ENCODE measurements at regions not wholly inside any gene's neighbourhood (a gene's known extent, or its start where the extent isn't known, plus 50 kb on each side); places are given as distances from the start of the nearest gene placed in this dataset.

- TF ChIP-seq, protein P1, sequence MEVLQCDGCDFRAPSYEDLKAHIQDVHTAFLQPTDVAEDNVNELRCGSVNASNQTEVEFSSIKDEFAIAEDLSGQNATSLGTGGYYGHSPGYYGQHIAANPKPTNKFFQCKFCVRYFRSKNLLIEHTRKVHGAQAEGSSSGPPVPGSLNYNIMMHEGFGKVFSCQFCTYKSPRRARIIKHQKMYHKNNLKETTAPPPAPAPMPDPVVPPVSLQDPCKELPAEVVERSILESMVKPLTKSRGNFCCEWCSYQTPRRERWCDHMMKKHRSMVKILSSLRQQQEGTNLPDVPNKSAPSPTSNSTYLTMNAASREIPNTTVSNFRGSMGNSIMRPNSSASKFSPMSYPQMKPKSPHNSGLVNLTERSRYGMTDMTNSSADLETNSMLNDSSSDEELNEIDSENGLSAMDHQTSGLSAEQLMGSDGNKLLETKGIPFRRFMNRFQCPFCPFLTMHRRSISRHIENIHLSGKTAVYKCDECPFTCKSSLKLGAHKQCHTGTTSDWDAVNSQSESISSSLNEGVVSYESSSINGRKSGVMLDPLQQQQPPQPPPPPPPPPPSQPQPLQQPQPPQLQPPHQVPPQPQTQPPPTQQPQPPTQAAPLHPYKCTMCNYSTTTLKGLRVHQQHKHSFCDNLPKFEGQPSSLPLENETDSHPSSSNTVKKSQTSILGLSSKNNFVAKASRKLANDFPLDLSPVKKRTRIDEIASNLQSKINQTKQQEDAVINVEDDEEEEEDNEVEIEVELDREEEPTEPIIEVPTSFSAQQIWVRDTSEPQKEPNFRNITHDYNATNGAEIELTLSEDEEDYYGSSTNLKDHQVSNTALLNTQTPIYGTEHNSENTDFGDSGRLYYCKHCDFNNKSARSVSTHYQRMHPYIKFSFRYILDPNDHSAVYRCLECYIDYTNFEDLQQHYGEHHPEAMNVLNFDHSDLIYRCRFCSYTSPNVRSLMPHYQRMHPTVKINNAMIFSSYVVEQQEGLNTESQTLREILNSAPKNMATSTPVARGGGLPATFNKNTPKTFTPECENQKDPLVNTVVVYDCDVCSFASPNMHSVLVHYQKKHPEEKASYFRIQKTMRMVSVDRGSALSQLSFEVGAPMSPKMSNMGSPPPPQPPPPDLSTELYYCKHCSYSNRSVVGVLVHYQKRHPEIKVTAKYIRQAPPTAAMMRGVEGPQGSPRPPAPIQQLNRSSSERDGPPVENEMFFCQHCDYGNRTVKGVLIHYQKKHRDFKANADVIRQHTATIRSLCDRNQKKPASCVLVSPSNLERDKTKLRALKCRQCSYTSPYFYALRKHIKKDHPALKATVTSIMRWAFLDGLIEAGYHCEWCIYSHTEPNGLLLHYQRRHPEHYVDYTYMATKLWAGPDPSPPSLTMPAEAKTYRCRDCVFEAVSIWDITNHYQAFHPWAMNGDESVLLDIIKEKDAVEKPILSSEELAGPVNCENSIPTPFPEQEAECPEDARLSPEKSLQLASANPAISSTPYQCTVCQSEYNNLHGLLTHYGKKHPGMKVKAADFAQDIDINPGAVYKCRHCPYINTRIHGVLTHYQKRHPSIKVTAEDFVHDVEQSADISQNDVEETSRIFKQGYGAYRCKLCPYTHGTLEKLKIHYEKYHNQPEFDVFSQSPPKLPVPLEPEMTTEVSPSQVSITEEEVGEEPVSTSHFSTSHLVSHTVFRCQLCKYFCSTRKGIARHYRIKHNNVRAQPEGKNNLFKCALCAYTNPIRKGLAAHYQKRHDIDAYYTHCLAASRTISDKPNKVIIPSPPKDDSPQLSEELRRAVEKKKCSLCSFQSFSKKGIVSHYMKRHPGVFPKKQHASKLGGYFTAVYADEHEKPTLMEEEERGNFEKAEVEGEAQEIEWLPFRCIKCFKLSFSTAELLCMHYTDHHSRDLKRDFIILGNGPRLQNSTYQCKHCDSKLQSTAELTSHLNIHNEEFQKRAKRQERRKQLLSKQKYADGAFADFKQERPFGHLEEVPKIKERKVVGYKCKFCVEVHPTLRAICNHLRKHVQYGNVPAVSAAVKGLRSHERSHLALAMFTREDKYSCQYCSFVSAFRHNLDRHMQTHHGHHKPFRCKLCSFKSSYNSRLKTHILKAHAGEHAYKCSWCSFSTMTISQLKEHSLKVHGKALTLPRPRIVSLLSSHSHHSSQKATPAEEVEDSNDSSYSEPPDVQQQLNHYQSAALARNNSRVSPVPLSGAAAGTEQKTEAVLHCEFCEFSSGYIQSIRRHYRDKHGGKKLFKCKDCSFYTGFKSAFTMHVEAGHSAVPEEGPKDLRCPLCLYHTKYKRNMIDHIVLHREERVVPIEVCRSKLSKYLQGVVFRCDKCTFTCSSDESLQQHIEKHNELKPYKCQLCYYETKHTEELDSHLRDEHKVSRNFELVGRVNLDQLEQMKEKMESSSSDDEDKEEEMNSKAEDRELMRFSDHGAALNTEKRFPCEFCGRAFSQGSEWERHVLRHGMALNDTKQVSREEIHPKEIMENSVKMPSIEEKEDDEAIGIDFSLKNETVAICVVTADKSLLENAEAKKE (CRISPR knock-in tag; IDR thresholded peaks at IDR 0.05) = no peak
- TF ChIP-seq ETS1 (IDR thresholded peaks at IDR 0.05) (no peak), ZNF114 (CRISPR knock-in tag; IDR thresholded peaks at IDR 0.05) (no peak), STAT1 (IDR thresholded peaks at IDR 0.05; ENCODE audit: unreplicated experiment) (no peak), EZH2 (IDR thresholded peaks at IDR 0.05; ENCODE audit: low read depth, unreplicated experiment) (no peak), CREB1 (CRISPR knock-in tag; IDR thresholded peaks at IDR 0.05; ENCODE audit: low read depth) (no peak), EZH2phosphoT487 (IDR thresholded peaks at IDR 0.05; ENCODE audit: unreplicated experiment) (no peak)
These were observed 1270.8 kb downstream of the PCDH9 start (continued) for GRCh38 chr13:65959305-65959704.

GRCh38 chr13:65946387-65946786, 1283.7 kb downstream of the PCDH9 start:
- H3K79me2 ChIP-seq (replicated peaks; ENCODE audit: insufficient read depth) = no peaks in the 10 kb centered on the region

More at GRCh38 chr13:65946387-65946786, 1283.7 kb downstream of the PCDH9 start:
- DNase-seq (ENCODE audit: low spot score) (no peak), ATAC-seq (no peak)
- H3K9me2 ChIP-seq (ENCODE audit: insufficient read depth) = no peaks in the 10 kb centered on the region
- H3K9me3 Mint-ChIP-seq = no peaks in the 10 kb centered on the region
- no peaks in the 10 kb centered on the region for H3K36me3 Mint-ChIP-seq (ENCODE audit: low read depth)
- H3K4me1 ChIP-seq (ENCODE audit: insufficient read depth) = no peaks in the 10 kb centered on the region
- no peaks in the 10 kb centered on the region for H3K27me3 ChIP-seq (ENCODE audit: insufficient read depth)
- H2AFZ ChIP-seq = no peak overlapping the region
- H3K36me3 ChIP-seq (ENCODE audit: insufficient read depth) = no peaks in the 10 kb centered on the region
- no peak overlapping the region for H3K27ac ChIP-seq (ENCODE audit: low read depth)
- no peaks in the 10 kb centered on the region for H4K20me1 ChIP-seq (replicated peaks; ENCODE audit: insufficient read depth)
- H3K4me2 ChIP-seq = no peak overlapping the region
- no peak overlapping the region for H3K4me3 ChIP-seq
- no peak overlapping the region for H3K4me3 Mint-ChIP-seq
- no peak overlapping the region for H3K27ac Mint-ChIP-seq
- H3K27me3 Mint-ChIP-seq (ENCODE audit: insufficient read depth, low read depth, poor library complexity) = no peaks in the 10 kb centered on the region
- no peaks in the 10 kb centered on the region for H3F3A ChIP-seq (replicated peaks; ENCODE audit: low read depth)
- no peaks in the 10 kb centered on the region for H3K4me1 Mint-ChIP-seq
- TF ChIP-seq CTCF (conservative IDR thresholded peaks at IDR 0.05; ENCODE audit: low read depth in 2 of 2) (no peak), NANOG (IDR thresholded peaks at IDR 0.05; ENCODE audit: borderline replicate concordance) (no peak), EZH2phosphoT487 (IDR thresholded peaks at IDR 0.05; ENCODE audit: unreplicated experiment) (no peak), JUNB (IDR thresholded peaks at IDR 0.05; ENCODE audit: unreplicated experiment) (no peak)

Measured in GM23338 (cell line).